ENCODE measurements at regions not wholly inside any gene's neighbourhood (a gene's known extent, or its start where the extent isn't known, plus 50 kb on each side); places are given as distances from the start of the nearest gene placed in this dataset.

DNA sequence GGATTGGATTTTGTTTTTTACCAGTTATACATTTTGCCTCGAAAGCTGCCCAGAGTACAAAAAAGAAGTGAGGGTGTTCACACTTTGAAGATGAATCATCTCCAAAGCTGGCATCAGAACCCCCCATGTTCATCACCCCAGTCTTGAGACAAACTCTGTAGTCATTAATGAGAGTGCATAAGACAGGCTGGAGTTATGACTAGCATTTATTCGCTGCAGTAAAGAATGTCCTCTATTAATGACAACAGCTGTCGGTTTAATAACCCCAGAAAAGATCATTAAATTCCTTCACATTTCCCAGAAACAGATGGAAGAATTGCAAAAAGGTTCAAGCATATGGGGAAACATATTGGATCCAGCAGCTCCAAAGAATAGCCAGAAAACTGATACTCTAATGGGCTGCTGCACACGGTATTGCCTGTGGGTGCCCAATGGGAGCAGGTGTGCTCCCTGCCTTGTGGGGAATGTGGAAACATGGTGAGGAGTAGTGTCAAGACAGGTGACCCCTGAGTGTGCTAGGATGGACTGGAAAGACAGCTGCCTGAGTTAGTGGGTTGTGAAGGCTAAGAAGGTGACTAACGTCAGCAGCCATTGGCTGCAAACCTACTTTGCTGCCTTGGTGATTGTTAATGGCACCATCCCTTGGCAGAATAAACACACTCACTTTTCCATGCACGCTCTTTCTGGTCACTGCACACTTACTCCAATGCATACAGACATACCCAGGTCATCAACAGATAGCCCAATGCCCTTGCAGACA, 81.9 kb downstream of the AIPL1 start:
- TF ChIP-seq, protein P1, sequence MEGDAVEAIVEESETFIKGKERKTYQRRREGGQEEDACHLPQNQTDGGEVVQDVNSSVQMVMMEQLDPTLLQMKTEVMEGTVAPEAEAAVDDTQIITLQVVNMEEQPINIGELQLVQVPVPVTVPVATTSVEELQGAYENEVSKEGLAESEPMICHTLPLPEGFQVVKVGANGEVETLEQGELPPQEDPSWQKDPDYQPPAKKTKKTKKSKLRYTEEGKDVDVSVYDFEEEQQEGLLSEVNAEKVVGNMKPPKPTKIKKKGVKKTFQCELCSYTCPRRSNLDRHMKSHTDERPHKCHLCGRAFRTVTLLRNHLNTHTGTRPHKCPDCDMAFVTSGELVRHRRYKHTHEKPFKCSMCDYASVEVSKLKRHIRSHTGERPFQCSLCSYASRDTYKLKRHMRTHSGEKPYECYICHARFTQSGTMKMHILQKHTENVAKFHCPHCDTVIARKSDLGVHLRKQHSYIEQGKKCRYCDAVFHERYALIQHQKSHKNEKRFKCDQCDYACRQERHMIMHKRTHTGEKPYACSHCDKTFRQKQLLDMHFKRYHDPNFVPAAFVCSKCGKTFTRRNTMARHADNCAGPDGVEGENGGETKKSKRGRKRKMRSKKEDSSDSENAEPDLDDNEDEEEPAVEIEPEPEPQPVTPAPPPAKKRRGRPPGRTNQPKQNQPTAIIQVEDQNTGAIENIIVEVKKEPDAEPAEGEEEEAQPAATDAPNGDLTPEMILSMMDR (IDR thresholded peaks at IDR 0.05): no peak
- TF ChIP-seq POLR2A (IDR thresholded peaks at IDR 0.05) (no peak), POLR2AphosphoS5 (IDR thresholded peaks at IDR 0.05) (no peak)
